GM12878 (cell line): ENCODE measurements at regions not wholly inside any gene's neighbourhood (a gene's known extent, or its start where the extent isn't known, plus 50 kb on each side); places are given as distances from the start of the nearest gene placed in this dataset.

Experiments used
- BCL3 ChIP-seq: IDR thresholded peaks from 2 replicates; pipeline ENCODE4 v1.6.1; 2011; ENCODE audit warnings: borderline replicate concordance, low read depth, mild to moderate bottlenecking, moderate library complexity, low read length; ENCODE audit not compliant: insufficient read depth, poor library complexity, severe bottlenecking
- CHD2 ChIP-seq: IDR thresholded peaks from 2 replicates; pipeline ENCODE4 v1.6.1; 2011; ENCODE audit warnings: low read depth, low read length, improper control_type of control experiment, borderline replicate concordance
- EP300 ChIP-seq, 2 experiments: fragments of 150-350 bp in 1 of 2; IDR thresholded peaks; 2 replicates each; pipeline ENCODE4 v1.6.1; 2011 to 2012; ENCODE audit warnings: low read depth in 2 of 2, low read length in 2 of 2, borderline replicate concordance in 1 of 2, improper control_type of control experiment in 1 of 2, inconsistent platforms in 1 of 2; ENCODE audit not compliant: control insufficient read depth in 1 of 2
- ESRRA ChIP-seq: IDR thresholded peaks from 2 replicates; pipeline ENCODE4 v1.6.1; 2012; ENCODE audit warnings: mild to moderate bottlenecking, low read length, improper control_type of control experiment
- HDAC2 ChIP-seq: fragments of 200-600 bp; sonication (generic); IDR thresholded peaks from 2 replicates; pipeline ENCODE4 v1.6.1; 2017
- POLR2A ChIP-seq: IDR thresholded peaks from 2 replicates; pipeline ENCODE4 v1.6.1; 2011; ENCODE audit warnings: low read depth, mild to moderate bottlenecking, low read length
- RELA ChIP-seq: fragments of 450-650 bp; IDR thresholded peaks from 2 replicates; pipeline ENCODE4 v1.8.0; 2014; ENCODE audit warnings: borderline replicate concordance; ENCODE audit not compliant: partially characterized antibody
- SPI1 ChIP-seq: IDR thresholded peaks from 2 replicates; pipeline ENCODE4 v1.6.1; 2011; ENCODE audit warnings: low read depth, mild to moderate bottlenecking, low read length, moderate library complexity, borderline replicate concordance; ENCODE audit not compliant: insufficient read depth
- SUZ12 ChIP-seq: fragments of 200-600 bp; sonication (generic); IDR thresholded peaks from one replicate; pipeline ENCODE4 v1.6.1; 2018; ENCODE audit warnings: antibody characterized with exemption, mild to moderate bottlenecking; ENCODE audit not compliant: unreplicated experiment
- TAF1 ChIP-seq: IDR thresholded peaks from 2 replicates; pipeline ENCODE4 v1.6.1; 2011; ENCODE audit warnings: mild to moderate bottlenecking, low read depth, low read length, borderline replicate concordance
- TARDBP ChIP-seq: IDR thresholded peaks from 2 replicates; pipeline ENCODE4 v1.6.1; 2016; ENCODE audit warnings: borderline replicate concordance
- TF ChIP-seq, protein P1 (sequence below), 3 experiments: IDR thresholded peaks in 2 of 3; conservative IDR thresholded peaks in 1 of 3; 2 replicates each; pipeline ENCODE4 v1.5.1; 2011; ENCODE audit warnings: low read depth in 3 of 3, low read length in 3 of 3, mild to moderate bottlenecking in 3 of 3, control low read depth in 2 of 3, moderate library complexity in 2 of 3, inconsistent platforms in 1 of 3, mixed read lengths in 1 of 3; ENCODE audit not compliant: control insufficient read depth in 2 of 3, insufficient read depth in 1 of 3; ENCODE audit errors: extremely low read depth in 1 of 3
- TF ChIP-seq, protein P2 (sequence below): IDR thresholded peaks from 2 replicates; pipeline ENCODE4 v1.6.1; 2011; ENCODE audit warnings: low read depth, mild to moderate bottlenecking, low read length, moderate library complexity, borderline replicate concordance; ENCODE audit errors: extremely low read depth

DNA sequence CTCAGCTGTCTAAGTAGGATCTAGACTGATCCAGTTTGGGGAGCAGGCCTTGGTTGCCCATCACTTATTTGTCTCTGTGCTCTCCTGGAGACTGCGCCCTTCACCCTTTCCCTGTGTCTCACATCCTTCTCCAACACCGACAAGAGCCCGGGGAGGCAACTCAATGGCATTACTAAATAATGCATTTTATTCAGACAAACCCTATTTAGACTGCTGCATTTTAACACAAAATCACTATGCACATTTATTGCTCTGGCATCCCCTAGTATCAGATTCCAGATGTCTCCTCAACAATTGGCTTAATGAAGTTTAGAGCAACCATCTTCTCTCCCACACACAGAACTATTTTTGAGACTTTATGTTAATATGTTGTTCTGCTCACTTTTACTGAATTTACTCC is 436.4 kb upstream of the CHRM3 start:
- TF ChIP-seq, protein P1, sequence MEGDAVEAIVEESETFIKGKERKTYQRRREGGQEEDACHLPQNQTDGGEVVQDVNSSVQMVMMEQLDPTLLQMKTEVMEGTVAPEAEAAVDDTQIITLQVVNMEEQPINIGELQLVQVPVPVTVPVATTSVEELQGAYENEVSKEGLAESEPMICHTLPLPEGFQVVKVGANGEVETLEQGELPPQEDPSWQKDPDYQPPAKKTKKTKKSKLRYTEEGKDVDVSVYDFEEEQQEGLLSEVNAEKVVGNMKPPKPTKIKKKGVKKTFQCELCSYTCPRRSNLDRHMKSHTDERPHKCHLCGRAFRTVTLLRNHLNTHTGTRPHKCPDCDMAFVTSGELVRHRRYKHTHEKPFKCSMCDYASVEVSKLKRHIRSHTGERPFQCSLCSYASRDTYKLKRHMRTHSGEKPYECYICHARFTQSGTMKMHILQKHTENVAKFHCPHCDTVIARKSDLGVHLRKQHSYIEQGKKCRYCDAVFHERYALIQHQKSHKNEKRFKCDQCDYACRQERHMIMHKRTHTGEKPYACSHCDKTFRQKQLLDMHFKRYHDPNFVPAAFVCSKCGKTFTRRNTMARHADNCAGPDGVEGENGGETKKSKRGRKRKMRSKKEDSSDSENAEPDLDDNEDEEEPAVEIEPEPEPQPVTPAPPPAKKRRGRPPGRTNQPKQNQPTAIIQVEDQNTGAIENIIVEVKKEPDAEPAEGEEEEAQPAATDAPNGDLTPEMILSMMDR (IDR thresholded peaks at IDR 0.05 in 2 of 3, conservative IDR thresholded peaks at IDR 0.05 in 1 of 3; ENCODE audit: control insufficient read depth in 2 of 3, extremely low read depth in 1 of 3, insufficient read depth in 1 of 3, low read depth in 3 of 3, low read length in 3 of 3), result no peak
- TF ChIP-seq TARDBP (no peak), CHD2 (no peak), TAF1 (no peak), EP300 (IDR thresholded peaks at IDR 0.05; ENCODE audit: borderline replicate concordance in 1 of 2, control insufficient read depth in 1 of 2, low read depth in 2 of 2, low read length in 2 of 2) (no peak), SPI1 (no peak), POLR2A (no peak), RELA (no peak), BCL3 (no peak), HDAC2 (no peak), ESRRA (no peak), SUZ12 (no peak)
- TF ChIP-seq, protein P2, sequence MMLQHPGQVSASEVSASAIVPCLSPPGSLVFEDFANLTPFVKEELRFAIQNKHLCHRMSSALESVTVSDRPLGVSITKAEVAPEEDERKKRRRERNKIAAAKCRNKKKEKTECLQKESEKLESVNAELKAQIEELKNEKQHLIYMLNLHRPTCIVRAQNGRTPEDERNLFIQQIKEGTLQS, result no peak
